NB4 (cell line): ENCODE measurements at regions not wholly inside any gene's neighbourhood (a gene's known extent, or its start where the extent isn't known, plus 50 kb on each side); places are given as distances from the start of the nearest gene placed in this dataset.

Experiments
- DNase-seq: peaks from one replicate; pipeline ENCODE4 v3.0.0; 2010; ENCODE audit warnings: low read depth
- H3K4me3 ChIP-seq: one replicate; pipeline ENCODE4 v1.5.1; 2011; ENCODE audit warnings: mild to moderate bottlenecking, low read depth, low read length, moderate library complexity
- MYC ChIP-seq: IDR thresholded peaks from 2 replicates; pipeline ENCODE4 v1.6.1; 2011; ENCODE audit warnings: low read depth, low read length
- POLR2A ChIP-seq: IDR thresholded peaks from 2 replicates; pipeline ENCODE4 v1.6.1; 2011; ENCODE audit warnings: mild to moderate bottlenecking; ENCODE audit not compliant: insufficient read length; ENCODE audit errors: extremely low read depth
- TF ChIP-seq, protein P1 (sequence below): IDR thresholded peaks from one replicate; pipeline ENCODE4 v1.5.1; 2012; ENCODE audit warnings: low read depth, low read length
- TF ChIP-seq, protein P2 (sequence below): IDR thresholded peaks from 2 replicates; pipeline ENCODE4 v1.6.1; 2011; ENCODE audit warnings: low read depth, low read length

- DNase-seq: no peak
- TF ChIP-seq POLR2A (no peak), MYC (no peak)
- TF ChIP-seq, protein P1, sequence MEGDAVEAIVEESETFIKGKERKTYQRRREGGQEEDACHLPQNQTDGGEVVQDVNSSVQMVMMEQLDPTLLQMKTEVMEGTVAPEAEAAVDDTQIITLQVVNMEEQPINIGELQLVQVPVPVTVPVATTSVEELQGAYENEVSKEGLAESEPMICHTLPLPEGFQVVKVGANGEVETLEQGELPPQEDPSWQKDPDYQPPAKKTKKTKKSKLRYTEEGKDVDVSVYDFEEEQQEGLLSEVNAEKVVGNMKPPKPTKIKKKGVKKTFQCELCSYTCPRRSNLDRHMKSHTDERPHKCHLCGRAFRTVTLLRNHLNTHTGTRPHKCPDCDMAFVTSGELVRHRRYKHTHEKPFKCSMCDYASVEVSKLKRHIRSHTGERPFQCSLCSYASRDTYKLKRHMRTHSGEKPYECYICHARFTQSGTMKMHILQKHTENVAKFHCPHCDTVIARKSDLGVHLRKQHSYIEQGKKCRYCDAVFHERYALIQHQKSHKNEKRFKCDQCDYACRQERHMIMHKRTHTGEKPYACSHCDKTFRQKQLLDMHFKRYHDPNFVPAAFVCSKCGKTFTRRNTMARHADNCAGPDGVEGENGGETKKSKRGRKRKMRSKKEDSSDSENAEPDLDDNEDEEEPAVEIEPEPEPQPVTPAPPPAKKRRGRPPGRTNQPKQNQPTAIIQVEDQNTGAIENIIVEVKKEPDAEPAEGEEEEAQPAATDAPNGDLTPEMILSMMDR: no peak
- TF ChIP-seq, protein P2, sequence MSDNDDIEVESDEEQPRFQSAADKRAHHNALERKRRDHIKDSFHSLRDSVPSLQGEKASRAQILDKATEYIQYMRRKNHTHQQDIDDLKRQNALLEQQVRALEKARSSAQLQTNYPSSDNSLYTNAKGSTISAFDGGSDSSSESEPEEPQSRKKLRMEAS: no peak
- H3K4me3 ChIP-seq: no peak overlapping the region
Measured at GRCh38 chr9:99582814-99583213, 238.9 kb upstream of the NR4A3 start.

GRCh38 chr9:99588299-99588698, 233.4 kb upstream of the NR4A3 start:
- TF ChIP-seq, protein P2: no peak
- TF ChIP-seq, protein P1: no peak
- TF ChIP-seq MYC (no peak), POLR2A (no peak)
- H3K4me3 ChIP-seq: no peak overlapping the region
- DNase-seq: no peak

- no peak for DNase-seq
- no peak overlapping the region for H3K4me3 ChIP-seq
- no peak for TF ChIP-seq POLR2A
- TF ChIP-seq MYC: no peak
- TF ChIP-seq, protein P2: no peak
- TF ChIP-seq, protein P1: no peak
Measured at GRCh38 chr9:99588747-99589146, 232.9 kb upstream of the NR4A3 start.

DNA sequence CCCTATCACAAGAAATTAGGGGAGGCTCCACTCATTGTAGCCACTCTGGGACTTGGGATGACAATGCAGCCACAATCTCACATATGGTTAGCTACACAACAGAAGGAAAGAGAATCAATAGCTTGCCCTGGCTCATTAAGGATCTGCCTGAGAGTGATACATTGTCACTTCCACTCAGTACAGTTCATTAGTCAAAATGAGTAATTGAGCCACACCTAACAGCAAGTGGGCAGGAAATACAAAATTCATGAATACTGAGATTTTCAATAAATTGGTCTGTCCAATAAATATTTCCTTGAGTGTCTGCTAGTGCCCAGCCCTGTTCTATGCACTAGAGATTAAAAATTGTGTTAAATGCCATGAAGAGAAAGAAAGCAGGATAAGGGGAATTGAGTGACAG, 231.3 kb upstream of the NR4A3 start:
- no peak for DNase-seq
- H3K4me3 ChIP-seq: no peak overlapping the region
- TF ChIP-seq POLR2A (no peak), MYC (no peak)
- TF ChIP-seq, protein P2: no peak
- TF ChIP-seq, protein P1: no peak

DNA sequence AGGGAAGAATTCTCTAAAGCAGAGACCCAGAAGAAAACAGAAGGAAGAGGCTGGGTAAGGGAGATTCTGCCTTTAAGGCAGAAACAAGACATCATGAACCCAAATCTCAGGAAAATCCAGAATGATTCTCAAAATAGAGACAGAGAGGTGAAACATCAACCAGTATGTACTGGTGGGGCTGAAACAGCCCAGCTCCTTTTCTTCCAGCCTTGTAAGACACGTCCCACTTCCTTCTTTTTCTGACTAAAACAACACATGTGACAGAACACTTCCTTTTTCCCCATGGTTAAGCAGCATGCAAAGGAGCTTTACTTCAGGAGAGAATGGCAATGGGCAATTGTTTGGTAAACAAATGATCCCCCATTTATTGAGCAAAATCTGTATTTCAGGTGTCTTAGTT, 230.8 kb upstream of the NR4A3 start:
- peak; percentile 70 for DNase-seq
- TF ChIP-seq POLR2A: no peak
- TF ChIP-seq, protein P2: peak; percentile 85
- peak; percentile 66 for TF ChIP-seq MYC
- TF ChIP-seq, protein P1: no peak
- no peak overlapping the region for H3K4me3 ChIP-seq

GRCh38 chr9:99591770-99592169, 229.9 kb upstream of the NR4A3 start:
- H3K4me3 ChIP-seq: no peak overlapping the region
- TF ChIP-seq MYC (no peak), POLR2A (no peak)
- TF ChIP-seq, protein P1: no peak
- TF ChIP-seq, protein P2: no peak
- no peak for DNase-seq
